Thoracic aorta (tissue), 2 donors: ENCODE measurements at regions not wholly inside any gene's neighbourhood (a gene's known extent, or its start where the extent isn't known, plus 50 kb on each side); places are given as distances from the start of the nearest gene placed in this dataset.

Experiments
- ATAC-seq: fragments of 150-250 bp; one replicate; pipeline ENCODE4 v1.8.0; 2017; ENCODE audit warnings: low read depth; ENCODE audit not compliant: insufficient number of reproducible peaks, low FRiP score
- DNase-seq: peaks from one replicate; pipeline ENCODE4 v3.0.0-alpha.2; 2020; ENCODE audit warnings: low spot score
- H3K27ac ChIP-seq, 2 donors: fragments of 200-600 bp; sonication (generic); 1 replicate in 1 of 2; 2 replicates in 1 of 2; pipeline ENCODE4 v1.5.1; 2016; ENCODE audit warnings: mild to moderate bottlenecking in 2 of 2, moderate library complexity in 2 of 2
- H3K27me3 ChIP-seq: fragments of 200-600 bp; sonication (generic); replicated peaks from 2 replicates; pipeline ENCODE4 v1.6.0; 2016; ENCODE audit warnings: mild to moderate bottlenecking; ENCODE audit not compliant: insufficient read depth
- H3K36me3 ChIP-seq: fragments of 200-600 bp; sonication (generic); one replicate; pipeline ENCODE4 v1.5.1; 2016
- H3K4me1 ChIP-seq, 2 donors: fragments of 200-600 bp; sonication (generic); 1 replicate in 1 of 2; 2 replicates in 1 of 2; pipeline versions ENCODE4 v1.5.1 to v1.6.0; 2016; ENCODE audit warnings: low read depth in 2 of 2, mild to moderate bottlenecking in 1 of 2; ENCODE audit not compliant: control insufficient read depth in 1 of 2
- H3K4me3 ChIP-seq: fragments of 200-600 bp; sonication (generic); 2 replicates; pipeline ENCODE4 v1.5.1; 2016; ENCODE audit warnings: mild to moderate bottlenecking
- H3K9me3 ChIP-seq: fragments of 200-600 bp; sonication (generic); 2 replicates; pipeline ENCODE4 v1.5.1; 2016
- CTCF ChIP-seq: fragments of 200-600 bp; sonication (generic); IDR thresholded peaks from one replicate; pipeline ENCODE4 v1.5.1; 2019; ENCODE audit warnings: antibody characterized with exemption

GRCh38 chr3:75110741-75111140 lies 496.3 kb upstream of the CNTN3 start:
- no peak overlapping the region for H3K27ac ChIP-seq
- no peak overlapping the region for H3K4me3 ChIP-seq
- no peaks in the 10 kb centered on the region for H3K27me3 ChIP-seq
- H3K9me3 ChIP-seq: no peaks in the 10 kb centered on the region
- no peaks in the 10 kb centered on the region for H3K4me1 ChIP-seq
- ATAC-seq: no peak
- H3K36me3 ChIP-seq: no peaks in the 10 kb centered on the region
- no peak for TF ChIP-seq CTCF
- DNase-seq: no peak

- no peaks in the 10 kb centered on the region for H3K4me1 ChIP-seq
- no peaks in the 10 kb centered on the region for H3K36me3 ChIP-seq
- DNase-seq (no peak), ATAC-seq (no peak)
- TF ChIP-seq CTCF: no peak
- no peaks in the 10 kb centered on the region for H3K9me3 ChIP-seq
- H3K27ac ChIP-seq: no peak overlapping the region
- H3K27me3 ChIP-seq: no peaks in the 10 kb centered on the region
- no peak overlapping the region for H3K4me3 ChIP-seq
Observed at GRCh38 chr3:75115695-75116094, 501.2 kb upstream of the CNTN3 start.

DNA sequence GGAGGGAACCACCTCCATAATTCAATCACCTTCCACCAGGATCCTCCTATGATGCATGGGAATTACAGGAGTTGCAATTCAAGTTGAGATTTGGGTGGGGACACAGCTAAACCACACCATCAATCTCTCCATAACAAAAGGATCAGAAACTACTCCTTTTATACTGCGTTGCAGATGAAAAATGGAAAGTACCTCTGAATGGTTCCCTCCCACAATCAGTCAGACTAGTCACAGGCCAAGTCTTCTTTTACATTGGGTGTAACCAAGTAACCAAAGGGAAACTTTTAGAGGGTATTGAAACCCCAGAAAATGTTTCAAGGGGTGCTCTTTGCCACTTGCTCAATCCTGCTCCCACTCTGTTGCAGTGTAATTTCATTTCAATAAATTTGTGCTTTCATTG lies 504.3 kb upstream of the CNTN3 start:
- DNase-seq: no peak
- Histone ChIP-seq H3K9me3 (no peaks in the 10 kb centered on the region), H3K4me1 (no peaks in the 10 kb centered on the region), H3K27ac (no peak overlapping the region), H3K27me3 (no peaks in the 10 kb centered on the region), H3K4me3 (no peak overlapping the region), H3K36me3 (no peaks in the 10 kb centered on the region)
- ATAC-seq: no peak
- TF ChIP-seq CTCF: no peak

- H3K27ac ChIP-seq: no peak overlapping the region
Observed at GRCh38 chr3:75126556-75126955, 512.1 kb upstream of the CNTN3 start.

GRCh38 chr3:75129101-75129500 lies 514.6 kb upstream of the CNTN3 start:
- ATAC-seq (no peak), DNase-seq (no peak)
- TF ChIP-seq CTCF: no peak
- Histone ChIP-seq H3K27me3 (no peaks in the 10 kb centered on the region), H3K9me3 (no peaks in the 10 kb centered on the region), H3K4me3 (no peak overlapping the region), H3K4me1 (no peaks in the 10 kb centered on the region), H3K36me3 (no peaks in the 10 kb centered on the region), H3K27ac (no peak overlapping the region)

More at GRCh38 chr3:75126556-75126955, 512.1 kb upstream of the CNTN3 start:
- ATAC-seq: no peak
- TF ChIP-seq CTCF: no peak
- Histone ChIP-seq H3K4me1 (no peaks in the 10 kb centered on the region), H3K27me3 (no peaks in the 10 kb centered on the region), H3K36me3 (no peaks in the 10 kb centered on the region), H3K4me3 (no peak overlapping the region), H3K9me3 (no peaks in the 10 kb centered on the region)
- DNase-seq: no peak
